ENCODE measurements at regions not wholly inside any gene's neighbourhood (a gene's known extent, or its start where the extent isn't known, plus 50 kb on each side); places are given as distances from the start of the nearest gene placed in this dataset.

GRCh38 chr2:144596073-144596871, 76.4 kb upstream of the ZEB2 start:
- peak in 6 of 42 donors; percentile 9 to 48 (median 26) for DNase-seq
- intact Hi-C loops (cut with DNase I) = no loop called here

- DNase-seq = no peak
- intact Hi-C loops (cut with DNase I) = no loop called here
Measured at GRCh38 chr2:144595686-144596072, 75.8 kb upstream of the ZEB2 start.

DNA sequence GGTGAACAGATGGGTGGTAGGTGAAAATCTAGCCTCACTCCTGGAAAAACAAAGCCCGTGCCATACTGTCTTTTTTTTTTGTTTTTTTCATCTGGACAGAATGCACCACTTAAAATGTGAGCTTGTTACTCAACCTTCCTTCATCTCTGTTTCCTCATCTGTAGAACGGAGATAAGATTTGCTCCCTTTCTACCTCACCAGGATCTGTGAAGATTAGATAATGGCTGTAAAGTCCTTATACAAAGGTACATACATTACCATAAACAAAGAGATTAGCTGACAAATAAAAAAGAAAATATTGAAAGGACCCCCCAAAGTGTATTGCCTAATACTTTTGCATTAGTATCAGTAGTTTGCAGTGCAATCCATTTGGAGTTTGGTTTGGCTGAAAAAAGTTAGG, 75.4 kb upstream of the ZEB2 start:
- no peak for DNase-seq
- intact Hi-C loops (cut with DNase I) = no loop called here

- intact Hi-C loops (cut with DNase I) = no loop called here
- peak in 2 of 42 donors; percentile 17 to 39 for DNase-seq
Measured at GRCh38 chr2:144593803-144594202, 73.9 kb upstream of the ZEB2 start.

DNA sequence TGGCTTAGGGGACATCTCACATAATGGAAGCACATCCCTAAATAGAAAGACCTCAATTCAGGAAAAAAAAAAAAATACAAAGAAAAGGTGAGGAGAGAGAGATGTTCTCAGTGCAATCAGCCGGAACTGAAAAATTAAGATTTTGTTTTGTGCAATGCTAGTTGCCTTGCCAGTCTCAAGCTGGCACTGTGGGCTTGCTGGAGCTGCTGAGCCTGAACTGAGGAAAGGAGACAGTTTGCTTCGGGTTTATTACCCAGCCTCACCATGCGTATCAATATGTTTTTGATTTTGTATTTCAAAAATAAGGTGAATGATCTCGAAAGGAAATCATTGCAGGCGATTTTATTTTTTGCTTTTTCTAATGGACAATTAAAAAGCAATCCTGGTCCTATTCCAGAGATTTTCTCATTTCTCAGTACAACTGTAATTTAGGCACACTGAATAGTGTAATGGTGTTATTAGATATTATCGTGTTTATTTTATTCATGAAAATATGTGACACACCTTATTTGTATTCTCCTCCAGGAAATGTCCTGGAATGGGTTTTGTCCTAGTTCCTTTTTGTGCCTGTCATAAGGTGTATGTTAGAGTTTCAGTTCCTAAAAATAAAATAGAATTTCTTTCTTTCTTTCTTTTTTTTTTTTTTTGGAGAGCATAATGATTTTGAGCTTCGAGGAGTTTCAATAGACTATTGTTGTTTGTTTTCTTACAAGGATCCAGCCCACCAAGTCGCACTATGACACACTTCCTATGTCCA, 72.8 kb upstream of the ZEB2 start:
- peak in 5 of 42 donors; percentile 24 to 41 (median 27) for DNase-seq
- intact Hi-C loops (cut with DNase I) = no loop called here

DNA sequence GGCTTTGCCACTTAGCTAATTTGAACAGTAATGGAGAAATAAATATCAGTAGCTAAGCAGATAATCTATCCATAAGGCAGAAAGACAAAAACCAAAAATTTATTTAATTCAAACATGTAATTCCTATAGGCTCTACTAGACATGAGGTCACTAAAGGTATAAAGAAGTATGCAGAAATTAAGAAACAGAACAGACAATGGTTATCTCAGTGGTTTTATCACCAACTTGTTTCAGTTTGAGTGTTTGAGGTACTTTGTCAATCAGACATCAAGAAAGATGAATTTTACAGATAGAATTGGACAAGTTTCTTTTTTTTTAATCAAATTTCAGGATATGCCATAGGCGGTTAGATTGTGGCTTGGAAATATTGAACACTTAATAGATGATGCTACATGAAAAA, 67.4 kb upstream of the ZEB2 start:
- DNase-seq = no peak
- intact Hi-C loops (cut with DNase I) = no loop called here

DNA sequence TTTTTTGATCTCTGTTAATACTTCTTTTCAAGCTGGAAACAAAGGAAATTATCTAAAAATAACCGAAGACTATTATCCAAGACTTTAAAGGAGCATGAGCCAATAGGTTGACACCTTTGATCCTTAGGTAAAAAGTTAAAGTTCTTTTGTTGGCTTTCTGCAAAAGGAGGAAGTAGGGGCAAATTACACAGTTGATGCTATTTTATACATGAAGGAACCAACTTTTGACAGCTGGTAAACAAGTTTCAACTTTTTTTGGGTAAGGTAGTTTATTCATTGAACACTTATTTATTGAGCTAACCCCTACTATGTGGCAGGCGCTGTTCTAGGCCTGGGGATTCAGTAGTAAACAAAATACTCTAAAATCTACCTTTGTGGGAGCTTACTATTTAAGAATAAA, 66.6 kb upstream of the ZEB2 start:
- intact Hi-C loops (cut with DNase I) = no loop called here
- no peak for DNase-seq

DNA sequence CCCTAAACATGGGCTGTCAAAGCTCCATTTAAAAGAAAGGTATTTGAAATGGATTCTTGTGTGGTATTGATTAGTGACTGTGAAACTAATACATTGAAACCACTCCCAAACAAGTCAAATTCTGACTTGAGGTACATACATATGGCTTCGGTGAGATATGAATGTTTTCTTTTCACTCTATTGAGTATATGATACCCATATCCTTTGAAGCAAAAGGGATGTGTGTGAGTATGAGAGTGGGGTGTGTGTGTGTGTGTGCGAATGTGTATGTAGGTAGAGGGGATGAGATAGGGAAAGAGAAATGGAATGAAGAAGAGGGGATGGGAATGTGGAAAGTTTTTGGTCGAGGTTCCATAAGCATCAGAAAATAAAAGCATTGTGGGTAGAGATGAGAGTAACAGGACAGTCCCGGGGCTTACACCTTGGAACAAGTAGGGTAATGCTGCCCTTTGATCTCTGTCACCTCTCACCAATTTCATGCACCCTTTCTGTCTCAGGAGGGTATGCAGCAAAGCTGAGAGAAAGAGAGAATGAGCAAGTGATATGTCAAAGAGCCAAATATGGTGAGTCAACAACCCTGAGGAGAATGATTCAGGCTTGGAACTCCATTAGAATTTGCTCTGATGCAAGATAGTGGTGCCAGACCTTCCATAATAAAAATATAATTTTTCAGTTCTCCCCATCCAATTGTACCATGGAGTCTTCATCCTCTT, 64.0 kb upstream of the ZEB2 start:
- intact Hi-C loops (cut with DNase I) = no loop called here

DNA sequence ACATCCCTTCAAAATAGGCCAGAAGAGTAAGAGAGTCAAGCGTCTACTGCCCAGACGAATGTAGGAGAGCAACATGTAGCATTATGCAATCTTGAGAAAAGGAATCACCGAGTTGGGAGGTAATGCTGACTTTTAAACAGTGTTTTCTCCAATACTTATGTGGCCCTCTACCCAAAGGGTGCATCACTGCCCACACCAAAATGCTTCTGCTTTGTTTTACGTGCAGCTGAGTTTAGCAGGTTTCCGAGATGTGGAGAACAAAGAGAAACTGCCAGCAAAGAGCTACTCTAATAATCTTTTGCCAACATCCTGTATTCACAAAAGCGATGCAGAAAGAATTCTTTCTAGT, 63.4 kb upstream of the ZEB2 start:
- DNase-seq = no peak
- intact Hi-C loops (cut with DNase I) = no loop called here

More for the DNA sequence above, 64.0 kb upstream of the ZEB2 start:
- no peak for DNase-seq

GRCh38 chr2:144582651-144583380, 62.9 kb upstream of the ZEB2 start:
- DNase-seq = no peak

DNA sequence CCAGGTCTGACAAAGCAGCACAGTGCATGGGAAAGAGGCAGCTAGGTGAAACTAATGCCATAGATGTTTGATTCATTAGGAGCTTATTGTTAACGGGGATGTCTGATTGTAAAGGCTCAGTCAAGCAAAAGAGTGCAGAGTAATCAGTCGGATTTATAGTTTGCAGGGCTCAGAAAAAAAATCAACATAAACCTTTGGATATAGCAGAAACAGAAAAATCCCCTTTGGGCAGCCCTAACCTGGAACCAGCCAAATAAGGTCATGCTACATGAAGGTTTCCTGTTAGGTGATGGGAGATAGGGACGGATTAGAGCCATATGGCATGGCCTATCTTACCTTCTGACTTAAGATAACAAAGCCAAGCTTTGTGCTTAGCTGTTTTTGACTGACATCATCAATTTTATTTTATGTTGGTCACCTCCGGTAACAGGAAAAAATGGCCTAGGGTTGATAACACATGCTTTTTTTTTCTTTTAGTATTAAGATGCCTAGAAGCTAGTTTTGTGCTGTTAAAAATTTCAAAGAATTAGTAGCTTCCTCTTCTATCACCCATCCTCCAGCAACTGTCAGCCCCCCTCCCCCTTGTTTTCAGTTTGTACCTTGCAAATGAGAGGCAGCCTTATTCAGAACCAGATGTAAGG, 60.7 kb upstream of the ZEB2 start:
- DNase-seq = no peak
- intact Hi-C loops (cut with DNase I) = no loop called here

More at GRCh38 chr2:144582651-144583380, 62.9 kb upstream of the ZEB2 start:
- intact Hi-C loops (cut with DNase I) = no loop called here

DNA sequence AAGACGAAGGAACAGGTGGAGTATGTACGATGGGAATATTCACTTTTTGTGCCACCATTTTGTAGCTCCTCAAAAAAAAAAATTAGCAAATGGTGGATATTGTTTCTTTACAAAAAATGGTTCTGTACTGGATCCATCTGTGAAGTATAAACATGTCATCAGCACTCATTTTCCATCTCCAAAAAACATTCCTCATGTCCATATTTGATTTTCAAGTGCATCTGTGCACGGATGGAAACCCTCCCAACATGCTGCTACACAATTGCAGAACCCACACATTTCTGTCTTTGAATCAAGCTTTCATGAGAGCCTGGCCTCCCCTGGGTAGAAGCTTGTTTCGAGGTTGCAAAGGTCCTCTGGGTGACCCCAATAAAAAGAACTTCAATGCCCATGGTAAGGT, 59.6 kb upstream of the ZEB2 start:
- DNase-seq = no peak

DNA sequence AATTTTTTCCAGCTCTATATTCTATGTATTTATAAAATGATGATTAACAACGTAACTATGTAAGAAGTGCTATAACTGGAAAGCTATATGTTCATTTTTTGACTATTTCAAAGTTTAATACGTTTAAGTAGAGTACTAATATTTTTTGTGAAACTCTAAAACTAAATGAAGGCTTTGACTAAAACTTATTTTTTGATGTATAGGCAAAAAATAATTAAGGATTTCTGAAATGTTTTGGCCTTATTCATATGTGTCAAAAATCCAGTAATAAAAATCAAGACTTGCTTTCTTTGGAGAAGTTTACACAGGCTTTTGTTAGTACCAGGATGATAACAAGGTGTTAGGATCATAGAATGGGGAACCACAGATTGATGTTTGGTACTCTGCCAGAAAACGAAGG, 58.2 kb upstream of the ZEB2 start:
- intact Hi-C loops (cut with DNase I) = no loop called here
- no peak for DNase-seq

More for the DNA sequence above, 59.6 kb upstream of the ZEB2 start:
- intact Hi-C loops (cut with DNase I) = no loop called here

GRCh38 chr2:144572977-144573376, 53.1 kb upstream of the ZEB2 start:
- intact Hi-C loops (cut with DNase I) = no loop called here
- no peak for DNase-seq

GRCh38 chr2:144571770-144572169, 51.9 kb upstream of the ZEB2 start:
- no peak for DNase-seq
- intact Hi-C loops (cut with DNase I) = no loop called here

DNA sequence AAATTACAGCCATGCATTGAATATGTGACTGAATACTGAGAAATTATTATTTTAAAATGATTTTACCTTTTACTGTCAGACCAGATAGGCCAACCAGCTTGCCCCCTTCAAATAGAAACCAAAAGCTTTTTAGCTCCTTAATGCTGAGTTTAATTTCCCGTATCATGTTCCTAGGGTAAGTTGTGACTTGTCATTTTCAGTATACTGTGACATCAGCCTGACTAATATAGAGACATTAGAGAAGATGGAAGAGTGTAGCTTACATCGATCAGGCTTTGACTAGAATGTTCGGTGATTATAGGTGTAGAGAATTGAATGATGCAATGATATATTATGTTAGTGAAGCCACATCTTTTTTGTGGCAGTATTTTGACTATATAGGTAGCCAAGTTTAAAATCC, 50.6 kb upstream of the ZEB2 start:
- DNase-seq = no peak
- intact Hi-C loops (cut with DNase I) = no loop called here

Data from head of caudate nucleus (tissue), 42 donors.